IPS-20b (cell line): ENCODE measurements at regions not wholly inside any gene's neighbourhood (a gene's known extent, or its start where the extent isn't known, plus 50 kb on each side); places are given as distances from the start of the nearest gene placed in this dataset.

ENCODE experiments used
- H3K27ac ChIP-seq: one replicate; pipeline ENCODE4 v1.5.1; 2013; ENCODE audit warnings: low read length
- H3K27me3 ChIP-seq: 2 replicates; pipeline ENCODE4 v1.6.1; 2013; ENCODE audit warnings: mild to moderate bottlenecking, low read length, inconsistent platforms; ENCODE audit not compliant: insufficient read depth
- H3K36me3 ChIP-seq: 2 replicates; pipeline ENCODE4 v1.6.1; 2013; ENCODE audit warnings: low read depth, mild to moderate bottlenecking, inconsistent platforms, low read length, moderate library complexity; ENCODE audit not compliant: insufficient read depth
- H3K4me1 ChIP-seq: 2 replicates; pipeline ENCODE4 v1.6.1; 2013; ENCODE audit warnings: mild to moderate bottlenecking, control low read depth, inconsistent platforms, low read length, moderate library complexity; ENCODE audit not compliant: insufficient read depth
- H3K4me3 ChIP-seq: 2 replicates; pipeline ENCODE4 v1.5.1; 2013; ENCODE audit warnings: mild to moderate bottlenecking, low read length, inconsistent platforms
- H3K9ac ChIP-seq: 2 replicates; pipeline ENCODE4 v1.6.1; 2013; ENCODE audit warnings: low read depth, mild to moderate bottlenecking, inconsistent platforms, low read length, moderate library complexity
- H3K9me3 ChIP-seq: 2 replicates; pipeline ENCODE4 v1.6.1; 2013; ENCODE audit warnings: mild to moderate bottlenecking, low read depth, low read length, inconsistent platforms; ENCODE audit not compliant: insufficient read depth

GRCh38 chr5:5721881-5722280 lies 299.4 kb downstream of the ICE1 start:
- Histone ChIP-seq H3K4me3 (no peak overlapping the region), H3K36me3 (no peaks in the 10 kb centered on the region), H3K27me3 (no peaks in the 10 kb centered on the region), H3K9ac (no peak overlapping the region), H3K27ac (no peak overlapping the region), H3K9me3 (no peaks in the 10 kb centered on the region), H3K4me1 (no peaks in the 10 kb centered on the region)

- no peak overlapping the region for H3K27ac ChIP-seq
- no peaks in the 10 kb centered on the region for H3K9me3 ChIP-seq
- no peaks in the 10 kb centered on the region for H3K27me3 ChIP-seq
- H3K4me3 ChIP-seq, result no peak overlapping the region
- H3K9ac ChIP-seq, result no peak overlapping the region
- H3K4me1 ChIP-seq, result no peaks in the 10 kb centered on the region
- H3K36me3 ChIP-seq, result no peaks in the 10 kb centered on the region
Observed at GRCh38 chr5:5719292-5719691, 296.8 kb downstream of the ICE1 start.

GRCh38 chr5:5716665-5717064 lies 294.2 kb downstream of the ICE1 start:
- no peak overlapping the region for H3K9ac ChIP-seq
- no peak overlapping the region for H3K4me3 ChIP-seq
- no peaks in the 10 kb centered on the region for H3K36me3 ChIP-seq
- H3K27ac ChIP-seq, result no peak overlapping the region
- H3K9me3 ChIP-seq, result no peaks in the 10 kb centered on the region
- H3K4me1 ChIP-seq, result no peaks in the 10 kb centered on the region
- no peaks in the 10 kb centered on the region for H3K27me3 ChIP-seq

GRCh38 chr5:5711592-5711991 lies 289.1 kb downstream of the ICE1 start:
- Histone ChIP-seq H3K27me3 (no peaks in the 10 kb centered on the region), H3K27ac (no peak overlapping the region), H3K9ac (no peak overlapping the region), H3K4me3 (no peak overlapping the region), H3K4me1 (no peaks in the 10 kb centered on the region), H3K36me3 (no peaks in the 10 kb centered on the region), H3K9me3 (peaks cover 4% of the 10 kb centered on the region; the same call in 1 of the 2 replicates)

- Histone ChIP-seq H3K4me1 (no peaks in the 10 kb centered on the region), H3K4me3 (no peak overlapping the region), H3K36me3 (no peaks in the 10 kb centered on the region), H3K27ac (no peak overlapping the region), H3K27me3 (no peaks in the 10 kb centered on the region), H3K9me3 (peaks cover 4% of the 10 kb centered on the region; the same call in 1 of the 2 replicates), H3K9ac (no peak overlapping the region)
Observed at GRCh38 chr5:5711112-5711511, 288.6 kb downstream of the ICE1 start.

GRCh38 chr5:5710471-5710870 lies 288.0 kb downstream of the ICE1 start:
- H3K27ac ChIP-seq, result no peak overlapping the region
- H3K4me3 ChIP-seq, result no peak overlapping the region
- H3K27me3 ChIP-seq, result no peaks in the 10 kb centered on the region
- H3K9ac ChIP-seq, result no peak overlapping the region
- no peaks in the 10 kb centered on the region for H3K36me3 ChIP-seq
- no peaks in the 10 kb centered on the region for H3K4me1 ChIP-seq
- H3K9me3 ChIP-seq, result peaks cover 4% of the 10 kb centered on the region; the same call in 1 of the 2 replicates

- H3K27me3 ChIP-seq, result no peaks in the 10 kb centered on the region
- H3K27ac ChIP-seq, result no peak overlapping the region
- H3K9me3 ChIP-seq, result peaks cover 4% of the 10 kb centered on the region; the same call in 1 of the 2 replicates
- no peaks in the 10 kb centered on the region for H3K36me3 ChIP-seq
- H3K4me1 ChIP-seq, result peaks cover 3% of the 10 kb centered on the region
- no peak overlapping the region for H3K4me3 ChIP-seq
- no peak overlapping the region for H3K9ac ChIP-seq
Observed at GRCh38 chr5:5708367-5708919, 286.0 kb downstream of the ICE1 start.

- Histone ChIP-seq H3K9ac (no peak overlapping the region), H3K4me1 (peaks cover 3% of the 10 kb centered on the region), H3K36me3 (no peaks in the 10 kb centered on the region), H3K27me3 (no peaks in the 10 kb centered on the region), H3K9me3 (peaks cover 4% of the 10 kb centered on the region; the same call in 1 of the 2 replicates), H3K4me3 (no peak overlapping the region), H3K27ac (no peak overlapping the region)
Observed at GRCh38 chr5:5705010-5705409, 282.5 kb downstream of the ICE1 start.

GRCh38 chr5:5704352-5704751 lies 281.9 kb downstream of the ICE1 start:
- Histone ChIP-seq H3K9ac (no peak overlapping the region), H3K4me3 (no peak overlapping the region), H3K27me3 (no peaks in the 10 kb centered on the region), H3K27ac (no peak overlapping the region), H3K9me3 (peaks cover 4% of the 10 kb centered on the region; the same call in 1 of the 2 replicates), H3K36me3 (no peaks in the 10 kb centered on the region), H3K4me1 (peaks cover 3% of the 10 kb centered on the region)

- Histone ChIP-seq H3K27me3 (no peaks in the 10 kb centered on the region), H3K27ac (no peak overlapping the region), H3K4me1 (peaks cover 3% of the 10 kb centered on the region), H3K9me3 (no peaks in the 10 kb centered on the region), H3K9ac (no peak overlapping the region), H3K36me3 (no peaks in the 10 kb centered on the region), H3K4me3 (no peak overlapping the region)
Observed at GRCh38 chr5:5702934-5703333, 280.5 kb downstream of the ICE1 start.

GRCh38 chr5:5700549-5700948 lies 278.1 kb downstream of the ICE1 start:
- H3K36me3 ChIP-seq, result no peaks in the 10 kb centered on the region
- no peaks in the 10 kb centered on the region for H3K27me3 ChIP-seq
- no peak overlapping the region for H3K27ac ChIP-seq

GRCh38 chr5:5699062-5699461 lies 276.6 kb downstream of the ICE1 start:
- Histone ChIP-seq H3K27ac (no peak overlapping the region), H3K9ac (no peak overlapping the region), H3K4me3 (no peak overlapping the region), H3K9me3 (peaks cover 5% of the 10 kb centered on the region; the same call in 1 of the 2 replicates), H3K27me3 (no peaks in the 10 kb centered on the region), H3K36me3 (no peaks in the 10 kb centered on the region), H3K4me1 (peaks cover 17% of the 10 kb centered on the region; the same call in 1 of the 2 replicates)

More at GRCh38 chr5:5700549-5700948, 278.1 kb downstream of the ICE1 start:
- peaks cover 5% of the 10 kb centered on the region; the same call in 1 of the 2 replicates for H3K9me3 ChIP-seq
- H3K4me1 ChIP-seq, result peaks cover 10% of the 10 kb centered on the region
- H3K9ac ChIP-seq, result no peak overlapping the region
- H3K4me3 ChIP-seq, result no peak overlapping the region
